ENCODE measurements at regions not wholly inside any gene's neighbourhood (a gene's known extent, or its start where the extent isn't known, plus 50 kb on each side); places are given as distances from the start of the nearest gene placed in this dataset.
A peak's percentile ranks its signal among the peaks of the same experiment; 100 is the strongest.

DNA sequence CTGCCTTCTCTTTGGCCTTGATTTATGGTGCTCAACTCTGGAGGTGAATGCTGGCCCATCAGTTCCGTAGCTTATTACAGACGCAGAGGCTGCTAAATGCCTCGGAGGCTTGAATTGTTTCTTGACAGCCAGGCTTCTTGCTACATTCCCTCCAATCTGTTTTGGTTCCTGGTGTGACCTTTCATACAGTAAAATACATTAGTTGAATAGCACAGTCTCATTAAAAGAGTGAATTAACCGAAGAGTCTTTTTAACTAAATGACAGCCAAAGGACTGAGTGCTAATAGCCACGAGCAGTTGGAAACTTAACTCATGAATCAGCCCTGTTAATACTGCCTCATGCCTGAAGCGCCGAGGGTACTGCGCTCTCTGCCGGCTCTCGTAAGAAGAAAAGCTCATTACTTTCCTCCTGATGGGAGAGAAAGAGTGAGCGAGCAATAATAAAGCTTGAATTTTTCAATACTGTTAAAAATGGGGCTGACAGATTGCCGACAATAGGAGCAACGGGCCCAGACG is 236.4 kb upstream of the GPR26 start:
- no peak overlapping the region for H3K4me3 ChIP-seq (ENCODE audit: low read depth, low read length)
- peak; percentile 2 for DNase-seq (ENCODE audit: low read depth)

DNA sequence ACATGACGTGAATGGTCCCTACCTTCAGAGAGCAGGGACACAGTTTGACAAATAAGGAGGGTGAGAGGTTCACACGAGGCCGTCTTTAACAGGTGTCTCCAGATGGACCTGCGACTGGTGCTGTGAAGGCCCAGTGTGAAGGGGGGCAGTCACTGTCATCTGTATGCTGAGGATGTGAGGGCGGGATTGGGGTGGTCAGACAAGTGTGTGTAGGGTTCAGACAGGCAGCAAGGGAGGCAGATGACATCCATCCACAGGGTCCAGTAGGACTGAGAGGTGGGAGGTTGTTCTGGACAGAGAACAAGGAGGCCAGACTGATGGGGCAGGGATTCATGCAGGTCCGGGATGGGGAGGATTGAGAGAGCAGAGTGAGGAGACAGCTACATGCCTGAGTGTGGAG is 232.6 kb upstream of the GPR26 start:
- no peak for DNase-seq (ENCODE audit: low read depth)
- no peak overlapping the region for H3K4me3 ChIP-seq (ENCODE audit: low read depth, low read length)

DNA sequence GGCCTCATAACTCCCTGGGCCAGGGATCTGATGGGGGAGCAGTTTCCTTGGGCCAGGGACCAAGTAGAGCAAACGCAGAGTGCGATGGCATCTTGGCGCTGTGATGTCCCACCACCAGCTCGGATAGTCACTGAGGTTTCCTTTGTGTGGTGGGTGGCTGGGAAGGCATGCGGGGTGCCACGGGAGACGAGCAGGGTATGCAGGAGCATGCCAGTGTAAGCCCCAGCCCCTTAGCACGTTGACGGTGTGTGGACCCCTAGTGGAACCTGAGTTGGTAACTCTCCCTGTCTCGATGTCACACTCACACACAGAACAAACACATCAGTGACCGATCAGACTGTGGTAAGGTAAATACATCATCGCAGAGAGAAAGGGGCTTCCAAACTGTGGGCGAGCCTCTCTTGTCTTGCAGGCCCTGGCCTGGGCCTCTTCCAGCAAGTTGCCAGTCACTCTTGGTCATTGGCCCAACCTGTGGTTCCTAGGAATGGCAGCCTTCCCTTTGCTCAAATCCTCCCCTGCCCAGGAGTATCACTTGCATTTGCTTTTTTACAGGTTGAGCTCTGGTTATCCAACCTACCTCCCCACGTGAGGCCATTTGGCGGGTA is 231.6 kb upstream of the GPR26 start:
- DNase-seq (ENCODE audit: low read depth) = no peak

DNA sequence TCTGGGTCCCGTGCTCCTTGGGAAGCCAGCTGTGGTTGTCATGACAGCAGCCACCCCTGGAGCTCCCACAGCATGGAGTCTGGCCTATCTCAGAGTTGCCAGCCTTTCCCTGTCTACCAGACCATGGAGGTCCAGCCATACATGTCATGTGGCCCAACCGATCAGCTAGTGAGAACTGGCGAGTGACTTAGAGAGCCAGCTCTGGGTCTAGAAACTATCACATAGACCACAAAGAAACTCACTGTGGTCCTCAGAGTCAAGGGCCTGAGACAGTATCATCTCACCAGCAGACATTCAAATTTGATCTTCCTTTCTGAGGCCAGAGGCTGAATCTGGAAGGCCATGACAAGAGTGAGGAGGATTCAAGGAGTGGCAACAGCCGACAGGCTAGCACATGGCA is 223.3 kb upstream of the GPR26 start:
- no peak overlapping the region for H3K4me3 ChIP-seq (ENCODE audit: low read depth, low read length)
- no peak for DNase-seq (ENCODE audit: low read depth)

More for the DNA sequence above, 231.6 kb upstream of the GPR26 start:
- H3K4me3 ChIP-seq (ENCODE audit: low read depth, low read length) = no peak overlapping the region

DNA sequence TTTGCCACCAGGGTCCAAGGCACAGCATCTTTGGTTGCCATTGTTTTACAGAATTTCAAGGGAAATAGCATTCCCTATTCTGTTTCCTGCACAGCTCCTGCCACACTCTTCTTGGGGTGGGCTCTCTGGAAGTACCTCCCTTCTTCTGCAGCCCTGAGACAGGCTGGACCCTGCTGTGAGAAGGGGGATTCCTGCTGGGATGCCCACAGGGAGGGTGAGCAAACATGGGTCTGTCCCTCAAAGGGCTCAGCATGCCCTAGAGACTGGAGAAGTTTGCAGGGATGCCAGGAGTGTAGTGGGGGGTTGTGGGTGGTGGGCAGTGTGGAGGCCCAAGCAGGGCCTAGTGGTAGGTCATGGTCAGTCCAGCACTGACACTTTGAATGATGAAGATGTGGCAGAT is 222.2 kb upstream of the GPR26 start:
- no peak for DNase-seq (ENCODE audit: low read depth)
- no peak overlapping the region for H3K4me3 ChIP-seq (ENCODE audit: low read depth, low read length)

DNA sequence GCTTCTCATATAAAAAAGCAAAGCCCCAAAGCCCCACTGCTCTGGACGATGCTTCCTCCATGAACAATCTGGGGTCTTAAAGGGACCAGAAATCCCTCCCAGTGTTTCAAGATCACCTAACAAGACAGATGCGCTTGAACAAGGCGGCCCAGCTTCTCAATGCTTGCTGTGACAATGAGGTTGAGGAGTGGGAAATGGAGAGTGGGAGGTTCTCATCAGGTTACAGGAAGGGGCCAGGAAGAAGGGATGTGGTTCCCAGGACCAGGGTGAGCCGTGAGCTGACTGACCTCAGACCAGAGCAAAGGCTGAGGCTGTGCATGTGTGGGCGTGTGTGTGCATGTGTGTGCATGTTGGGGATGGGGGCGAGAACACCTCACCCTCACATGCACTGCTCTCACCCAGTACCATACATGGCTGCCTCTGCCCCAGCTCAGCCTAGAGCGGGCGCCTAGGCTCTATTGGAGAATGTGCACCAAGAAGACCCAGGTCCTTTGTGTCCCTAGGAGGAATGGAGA is 220.8 kb upstream of the GPR26 start:
- H3K4me3 ChIP-seq (ENCODE audit: low read depth, low read length) = no peak overlapping the region
- no peak for DNase-seq (ENCODE audit: low read depth)

DNA sequence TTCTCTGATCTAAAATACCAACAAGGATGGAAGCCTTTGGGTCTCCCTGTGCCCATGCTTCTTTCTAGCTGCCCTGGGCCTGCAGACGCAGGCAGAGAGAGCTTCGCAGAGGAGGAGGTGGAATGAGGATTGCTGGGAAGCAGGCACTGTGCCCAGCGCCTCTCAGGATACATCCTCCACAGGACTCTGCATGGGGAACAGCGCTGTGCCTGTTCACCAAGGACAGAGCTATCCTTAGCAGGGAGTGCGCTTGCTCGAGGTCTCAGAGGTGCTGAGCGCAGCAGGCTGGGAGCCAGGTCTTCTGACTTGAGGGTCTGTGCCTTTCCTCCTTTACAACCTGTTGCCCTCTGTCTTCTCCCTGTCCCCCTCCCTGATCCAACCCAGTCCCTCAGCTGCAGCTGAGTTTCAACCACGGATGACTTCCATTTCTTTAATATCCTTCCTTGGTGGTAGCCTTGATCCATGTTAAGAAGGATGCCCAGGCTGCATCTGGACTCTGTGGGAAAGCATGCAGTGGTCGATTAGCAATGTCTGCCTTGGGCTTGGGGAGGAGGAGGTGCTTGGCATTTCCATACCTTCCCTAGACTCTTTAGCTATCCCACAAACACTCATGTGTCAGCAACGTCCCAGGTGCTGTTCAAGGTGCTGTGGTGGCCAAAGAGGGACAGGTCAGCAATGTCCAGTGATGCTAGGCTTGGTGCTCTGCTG is 219.6 kb upstream of the GPR26 start:
- H3K4me3 ChIP-seq (ENCODE audit: low read depth, low read length) = no peak overlapping the region

DNA sequence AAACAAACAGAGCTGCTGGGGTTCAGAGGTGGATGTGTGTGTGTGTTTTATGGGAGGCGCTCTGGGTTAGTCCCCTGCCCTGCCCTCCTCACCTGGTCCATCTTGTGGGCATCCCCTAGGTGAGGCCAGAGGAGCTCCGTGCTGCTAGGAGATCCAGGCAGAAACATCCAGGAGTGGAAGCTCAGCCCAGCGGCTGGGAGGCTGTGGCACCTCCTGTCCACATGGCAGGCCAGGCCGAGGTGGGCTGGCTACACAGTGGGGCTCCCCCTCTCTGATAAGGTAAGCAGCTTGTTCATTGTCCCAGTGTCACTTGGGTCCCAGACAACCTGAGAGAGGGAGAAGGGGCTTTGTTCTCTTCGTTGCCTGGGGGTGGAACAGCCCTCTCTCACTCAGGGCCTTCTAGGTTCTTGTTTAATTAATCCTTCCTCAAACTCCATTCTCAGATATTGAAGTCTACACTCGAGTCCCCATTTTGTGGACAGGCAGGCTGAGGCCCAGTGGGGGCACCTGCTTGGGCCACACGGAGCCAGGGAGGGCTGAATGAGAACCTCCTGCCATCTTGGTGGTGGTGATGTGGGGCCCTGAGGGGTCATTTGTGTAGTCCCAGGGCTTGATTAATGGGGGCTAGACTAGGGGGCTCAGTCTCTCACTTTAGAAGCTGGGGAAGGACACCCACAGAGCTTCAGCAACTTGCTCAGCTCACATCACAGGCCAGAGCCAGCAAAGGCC is 216.8 kb upstream of the GPR26 start:
- H3K4me3 ChIP-seq (ENCODE audit: low read depth, low read length) = no peak overlapping the region

More for the DNA sequence above, 219.6 kb upstream of the GPR26 start:
- DNase-seq (ENCODE audit: low read depth) = no peak

DNA sequence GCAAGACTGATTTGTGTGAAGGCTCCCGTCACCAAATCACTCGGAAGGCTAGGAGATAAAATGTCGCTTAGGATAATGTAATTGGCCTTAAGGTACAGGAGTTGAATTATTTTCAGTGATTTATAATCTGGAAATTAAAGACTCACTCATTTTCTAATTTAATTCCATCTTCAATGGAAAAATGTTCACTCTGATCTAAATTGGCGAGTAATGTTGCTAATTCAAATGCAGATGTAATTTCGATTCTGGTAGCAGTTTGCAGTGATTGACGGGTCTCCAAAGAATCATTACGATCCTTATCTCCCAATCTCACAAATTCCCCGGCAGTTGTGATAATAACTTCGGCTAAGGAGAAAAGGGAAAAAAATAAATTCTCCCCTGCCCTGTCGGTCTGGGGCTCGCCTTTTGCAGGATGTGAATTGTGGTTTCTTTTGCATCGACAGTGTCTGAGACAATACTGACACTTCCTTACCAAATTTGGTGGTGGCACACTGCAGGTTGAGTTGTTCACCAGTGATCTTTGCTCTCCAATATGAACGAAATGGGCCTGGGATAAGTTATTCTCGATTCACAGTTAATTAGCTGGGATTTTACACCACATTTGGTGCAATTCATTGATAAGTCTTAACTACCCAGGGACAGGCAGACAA is 215.1 kb upstream of the GPR26 start:
- no peak for DNase-seq (ENCODE audit: low read depth)
- H3K4me3 ChIP-seq (ENCODE audit: low read depth, low read length) = no peak overlapping the region

More for the DNA sequence above, 216.8 kb upstream of the GPR26 start:
- no peak for DNase-seq (ENCODE audit: low read depth)

DNA sequence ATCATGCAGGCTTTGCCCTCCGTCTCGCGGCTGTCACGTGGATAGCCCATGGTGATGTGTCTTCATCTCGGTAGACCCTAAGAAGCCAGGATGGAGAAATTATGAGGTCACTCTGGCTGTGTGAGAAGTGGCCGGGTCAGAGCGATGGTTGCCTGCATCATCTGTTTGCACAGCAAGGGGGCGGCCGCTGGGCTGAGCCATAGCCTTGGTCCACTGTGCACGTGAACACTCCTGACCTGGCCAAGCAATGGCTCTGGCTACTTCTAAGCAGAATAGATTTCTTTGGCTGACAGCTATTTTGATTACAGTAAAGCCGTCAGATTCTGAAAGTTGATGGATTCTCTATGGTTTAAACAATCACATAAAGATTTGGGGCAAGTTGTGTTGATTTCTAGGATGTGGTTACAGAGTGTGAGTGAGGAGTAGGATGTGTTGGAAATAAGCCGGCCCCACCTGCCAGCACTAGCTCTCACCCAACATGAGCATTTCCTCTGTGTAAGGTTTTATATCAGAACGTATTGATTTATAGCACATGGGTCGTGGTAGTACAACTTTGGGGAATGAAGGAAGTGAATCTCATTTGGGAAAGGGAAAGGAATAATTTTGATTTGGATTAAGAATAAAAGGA is 214.4 kb upstream of the GPR26 start:
- no peak overlapping the region for H3K4me3 ChIP-seq (ENCODE audit: low read depth, low read length)
- no peak for DNase-seq (ENCODE audit: low read depth)

DNA sequence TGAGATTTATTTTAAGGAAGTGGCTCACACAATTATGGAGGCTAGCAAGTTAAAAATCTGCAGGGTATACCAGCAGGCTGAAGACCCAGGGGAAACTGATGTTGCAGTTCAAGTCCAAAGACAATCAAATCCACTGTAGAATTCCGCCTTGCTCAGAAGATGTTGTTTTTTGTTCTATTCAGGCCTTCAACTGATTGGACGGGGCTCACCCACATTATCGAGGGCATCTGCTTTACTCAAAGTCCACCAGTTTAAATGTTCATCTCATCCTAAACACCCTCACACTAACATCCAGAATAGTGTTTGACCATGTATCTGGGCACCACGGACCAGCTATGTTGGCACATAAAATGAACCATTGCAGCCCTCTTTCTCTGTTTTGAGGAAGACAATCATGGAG is 211.2 kb upstream of the GPR26 start:
- DNase-seq (ENCODE audit: low read depth) = no peak
- no peak overlapping the region for H3K4me3 ChIP-seq (ENCODE audit: low read depth, low read length)

DNA sequence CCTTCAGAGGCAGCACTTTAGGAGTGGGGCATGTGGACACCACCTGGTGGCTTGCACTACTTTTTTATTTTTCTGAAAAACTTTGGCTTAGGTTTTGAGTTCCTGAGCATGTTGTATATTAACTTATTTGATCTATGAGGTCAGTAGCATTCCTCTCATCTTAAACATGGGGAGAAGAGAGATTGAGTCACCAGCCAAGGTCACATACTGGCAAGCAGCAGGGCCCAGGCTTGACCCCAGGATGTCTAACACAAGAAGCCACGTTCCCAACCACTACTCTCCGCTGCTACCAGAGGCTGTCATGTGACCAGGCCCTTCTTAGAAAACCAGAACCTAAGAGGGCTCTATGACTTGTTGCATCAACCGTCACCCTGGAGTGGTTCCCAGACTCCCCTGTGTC is 210.3 kb upstream of the GPR26 start:
- no peak overlapping the region for H3K4me3 ChIP-seq (ENCODE audit: low read depth, low read length)

DNA sequence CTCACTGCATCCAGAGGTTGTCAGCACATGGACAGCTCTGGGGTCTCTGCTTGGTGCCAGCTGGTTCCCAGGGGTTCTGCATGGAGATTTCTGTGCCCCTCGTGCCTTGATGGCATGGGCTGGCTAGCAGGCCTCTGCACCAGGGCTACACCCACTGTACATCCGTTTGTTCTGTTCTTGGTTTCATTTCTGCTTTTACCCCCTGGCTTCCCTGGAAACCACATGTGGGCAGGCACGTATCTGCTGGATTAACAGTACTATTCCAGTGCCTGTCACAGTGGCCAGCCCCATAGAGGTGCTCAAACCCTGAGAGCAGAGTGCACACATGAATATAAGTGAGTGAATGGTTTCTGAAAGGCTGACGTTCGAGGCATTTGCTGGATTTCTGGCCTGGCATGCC is 207.2 kb upstream of the GPR26 start:
- DNase-seq (ENCODE audit: low read depth) = no peak
- no peak overlapping the region for H3K4me3 ChIP-seq (ENCODE audit: low read depth, low read length)

More for the DNA sequence above, 210.3 kb upstream of the GPR26 start:
- DNase-seq (ENCODE audit: low read depth) = no peak

DNA sequence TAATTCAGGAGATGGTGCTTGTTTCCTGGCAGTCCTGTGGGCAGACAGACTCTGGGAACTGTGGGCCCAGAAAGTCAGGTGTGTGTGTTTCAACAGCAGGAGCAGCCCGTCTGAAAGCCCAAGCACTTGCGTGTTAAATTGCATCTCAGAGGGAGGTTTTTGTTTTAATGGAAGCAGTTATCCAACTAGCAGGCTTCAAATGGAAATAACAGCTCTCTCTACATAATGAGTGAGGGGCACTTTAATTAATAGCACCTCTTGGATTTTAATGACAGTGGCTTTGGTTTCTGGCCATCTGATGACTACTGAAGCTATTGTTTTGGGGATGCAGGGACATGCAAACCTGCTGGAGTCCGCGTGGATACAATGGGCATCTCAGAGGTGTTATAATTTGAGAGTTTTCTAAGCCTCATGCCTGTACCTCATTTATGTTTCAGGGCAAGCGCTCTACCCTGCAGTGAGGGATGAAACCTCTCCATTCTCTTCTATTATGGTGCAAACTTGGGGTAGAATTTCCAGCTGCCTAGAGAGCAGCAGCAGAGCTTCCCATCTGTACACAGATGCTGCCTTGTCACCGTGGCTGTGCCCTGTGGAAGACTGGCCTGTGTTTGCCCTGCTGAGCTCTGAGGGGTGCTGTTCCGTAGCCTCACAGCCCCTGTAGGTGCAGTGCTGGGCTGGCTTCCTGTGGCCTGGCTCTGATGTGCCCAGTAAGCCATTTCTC is 206.6 kb upstream of the GPR26 start:
- H3K4me3 ChIP-seq (ENCODE audit: low read depth, low read length) = no peak overlapping the region
- DNase-seq (ENCODE audit: low read depth) = no peak

DNA sequence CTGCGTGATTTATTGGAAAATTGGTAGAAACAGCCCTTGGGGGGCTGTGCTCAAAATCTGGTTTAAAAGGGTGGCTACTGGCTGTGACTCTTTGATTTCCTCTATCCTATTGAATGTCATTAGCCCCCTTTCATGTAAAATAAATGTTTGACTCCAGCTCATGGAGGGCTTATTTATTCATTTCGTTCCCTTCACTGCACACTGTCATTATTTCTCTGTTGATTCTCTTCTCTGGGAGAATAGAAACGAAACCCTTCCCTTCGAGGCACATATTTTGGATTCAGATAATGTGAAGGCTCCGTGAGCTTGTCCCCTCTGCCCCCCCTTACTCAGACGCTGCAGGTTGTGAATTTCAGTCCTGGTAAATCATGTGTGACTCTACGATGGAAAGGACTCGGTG is 203.9 kb upstream of the GPR26 start:
- H3K4me3 ChIP-seq (ENCODE audit: low read depth, low read length) = no peak overlapping the region
- DNase-seq (ENCODE audit: low read depth) = no peak

DNA sequence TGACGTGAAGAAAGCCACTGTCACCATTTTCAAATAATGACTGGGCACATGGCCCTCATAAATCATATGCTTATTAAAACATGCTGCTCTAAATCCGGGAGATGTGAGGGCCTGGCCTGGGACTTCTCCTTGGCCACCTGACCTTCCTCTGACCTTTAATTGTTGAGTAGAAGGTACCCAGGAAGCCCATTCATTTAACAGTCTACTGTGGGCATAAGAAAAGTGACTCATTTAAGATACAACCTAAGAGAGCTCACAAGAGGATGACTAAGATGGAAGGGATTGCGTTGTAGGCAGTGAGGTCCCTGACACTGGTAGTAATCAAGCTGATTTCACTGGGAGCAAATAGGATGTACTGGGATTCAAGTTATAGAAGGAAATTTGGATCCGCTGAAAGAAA is 203.4 kb upstream of the GPR26 start:
- H3K4me3 ChIP-seq (ENCODE audit: low read depth, low read length) = no peak overlapping the region
- DNase-seq (ENCODE audit: low read depth) = no peak

DNA sequence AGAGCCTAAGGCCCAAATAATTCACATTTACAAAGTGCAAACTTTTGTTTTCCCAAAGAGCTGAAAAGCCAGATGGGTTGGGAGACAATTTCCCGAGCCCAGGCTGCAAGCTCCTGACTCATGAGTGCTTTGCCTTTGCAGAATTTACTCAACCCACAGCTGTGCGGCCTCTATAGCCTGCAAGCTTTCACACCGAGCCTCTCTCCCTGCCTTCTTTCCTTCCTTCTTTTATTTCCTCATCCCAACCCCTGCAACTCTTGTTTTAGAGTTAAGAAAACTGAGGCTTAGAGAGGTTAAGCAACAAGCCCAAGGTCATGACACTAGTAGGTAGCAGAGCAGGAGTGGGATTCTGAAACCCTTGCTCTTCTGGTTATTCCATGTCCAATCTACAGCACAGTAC is 203.0 kb upstream of the GPR26 start:
- DNase-seq (ENCODE audit: low read depth) = no peak
- no peak overlapping the region for H3K4me3 ChIP-seq (ENCODE audit: low read depth, low read length)

DNA sequence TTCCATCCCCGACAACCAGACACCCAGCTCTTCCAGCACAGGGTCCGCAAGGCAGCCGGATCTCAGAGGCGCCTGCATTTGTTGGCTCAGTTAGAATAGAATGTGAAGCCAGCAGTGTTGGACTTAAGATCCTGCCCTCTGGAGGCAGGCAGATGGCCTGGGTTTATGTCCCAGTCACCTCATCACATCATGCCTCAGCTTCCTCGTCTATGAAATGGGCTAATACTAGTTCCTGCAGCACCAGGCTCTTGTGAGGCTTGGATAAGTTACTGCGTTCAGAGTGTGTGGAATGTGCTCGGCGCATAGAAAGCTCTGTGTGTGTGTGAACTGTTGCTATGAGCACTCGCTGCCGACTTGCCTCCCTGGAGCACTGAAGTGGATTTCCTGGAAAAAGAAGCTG is 202.5 kb upstream of the GPR26 start:
- H3K4me3 ChIP-seq (ENCODE audit: low read depth, low read length) = no peak overlapping the region
- DNase-seq (ENCODE audit: low read depth) = no peak

Measured in skeletal muscle cell (primary cell).